ENCODE measurements at regions not wholly inside any gene's neighbourhood (a gene's known extent, or its start where the extent isn't known, plus 50 kb on each side); places are given as distances from the start of the nearest gene placed in this dataset.

DNA sequence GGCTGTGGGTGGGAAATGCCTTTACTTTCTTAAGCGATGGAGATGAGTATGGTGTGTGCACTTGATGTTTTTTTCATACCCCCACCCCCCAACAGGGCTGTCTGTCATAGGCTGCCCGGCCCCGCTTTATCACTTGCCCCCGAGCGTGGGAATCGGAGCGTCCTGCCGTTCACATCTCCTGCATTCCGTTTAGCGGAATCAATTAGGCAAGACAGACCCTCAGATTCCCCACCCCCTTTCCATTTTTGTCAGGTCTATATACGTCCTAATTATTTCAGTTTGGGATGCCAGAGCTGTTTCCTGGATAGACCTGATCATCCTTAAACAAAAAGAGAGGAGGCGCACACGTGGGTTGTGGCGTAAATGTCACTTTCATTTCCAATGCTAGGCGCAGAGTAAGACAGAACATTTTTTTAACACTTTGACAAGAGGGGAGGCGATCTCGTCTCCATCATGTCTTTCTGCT lies 217.2 kb downstream of the MEF2C start:
- Histone ChIP-seq H2BK15ac (ENCODE audit: low read depth, low read length) (no peak overlapping the region), H3K23me2 (ENCODE audit: insufficient read length, low read depth, low read length, poor library complexity, severe bottlenecking) (peaks cover 7% of the 10 kb centered on the region), H3K18ac (ENCODE audit: insufficient read length, low read depth, low read length) (no peak overlapping the region), H3K79me2 (ENCODE audit: insufficient read depth, low read length) (no peaks in the 10 kb centered on the region), H2AFZ (ENCODE audit: low read length) (no peak overlapping the region), H3T11ph (ENCODE audit: low read length) (no peak overlapping the region), H2BK12ac (ENCODE audit: insufficient read length, low read depth, low read length) (no peak overlapping the region), H2BK5ac (ENCODE audit: insufficient read length, low read length) (no peak overlapping the region), H3K4me1 (ENCODE audit: insufficient read depth, low read length) (0 out of 2 replicates have a peak, but pooled peaks cover 5% of the 10 kb centered on the region), H3K4ac (ENCODE audit: low read depth, low read length) (no peak overlapping the region), H3K9me3 (ENCODE audit: control insufficient read depth, low read depth, low read length) (no peaks in the 10 kb centered on the region), H4K5ac (ENCODE audit: insufficient read length, low read depth, low read length) (no peak overlapping the region), H3K27ac (ENCODE audit: insufficient read length, low read depth, low read length) (no peak overlapping the region), H3K56ac (ENCODE audit: insufficient read length, low read depth, low read length) (no peak overlapping the region), H3K14ac (ENCODE audit: insufficient read depth, low read length) (no peak overlapping the region), H2AK5ac (ENCODE audit: insufficient read length, low read length) (no peak overlapping the region), H4K91ac (ENCODE audit: insufficient read length, low read depth, low read length) (no peak overlapping the region), H3K4me2 (ENCODE audit: insufficient read depth, insufficient read length, low read length) (peak overlapping the region; percentile 23), H4K20me1 (ENCODE audit: control insufficient read depth, insufficient read depth, insufficient read length) (no peaks in the 10 kb centered on the region), H3K9ac (ENCODE audit: extremely low read depth, insufficient read length, low read length) (no peak overlapping the region), H2BK20ac (ENCODE audit: low read depth, low read length, poor library complexity, severe bottlenecking) (no peak overlapping the region), H3K79me1 (ENCODE audit: insufficient read depth, low read depth, low read length, poor library complexity, severe bottlenecking) (no peaks in the 10 kb centered on the region), H2BK120ac (ENCODE audit: low read depth, low read length, poor library complexity, severe bottlenecking) (no peak overlapping the region), H3K23ac (ENCODE audit: insufficient read length, low read depth, low read length) (no peak overlapping the region), H3K27me3 (ENCODE audit: insufficient read depth, low read length) (peaks cover 46% of the 10 kb centered on the region), H4K8ac (replicated peaks; ENCODE audit: insufficient read length, low read depth, low read length) (no peak overlapping the region)
- peak; percentile 66 for DNase-seq
- TF ChIP-seq, protein P1, sequence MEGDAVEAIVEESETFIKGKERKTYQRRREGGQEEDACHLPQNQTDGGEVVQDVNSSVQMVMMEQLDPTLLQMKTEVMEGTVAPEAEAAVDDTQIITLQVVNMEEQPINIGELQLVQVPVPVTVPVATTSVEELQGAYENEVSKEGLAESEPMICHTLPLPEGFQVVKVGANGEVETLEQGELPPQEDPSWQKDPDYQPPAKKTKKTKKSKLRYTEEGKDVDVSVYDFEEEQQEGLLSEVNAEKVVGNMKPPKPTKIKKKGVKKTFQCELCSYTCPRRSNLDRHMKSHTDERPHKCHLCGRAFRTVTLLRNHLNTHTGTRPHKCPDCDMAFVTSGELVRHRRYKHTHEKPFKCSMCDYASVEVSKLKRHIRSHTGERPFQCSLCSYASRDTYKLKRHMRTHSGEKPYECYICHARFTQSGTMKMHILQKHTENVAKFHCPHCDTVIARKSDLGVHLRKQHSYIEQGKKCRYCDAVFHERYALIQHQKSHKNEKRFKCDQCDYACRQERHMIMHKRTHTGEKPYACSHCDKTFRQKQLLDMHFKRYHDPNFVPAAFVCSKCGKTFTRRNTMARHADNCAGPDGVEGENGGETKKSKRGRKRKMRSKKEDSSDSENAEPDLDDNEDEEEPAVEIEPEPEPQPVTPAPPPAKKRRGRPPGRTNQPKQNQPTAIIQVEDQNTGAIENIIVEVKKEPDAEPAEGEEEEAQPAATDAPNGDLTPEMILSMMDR (conservative IDR thresholded peaks at IDR 0.05): no peak
- Mint-ChIP-seq H3K27ac (peak overlapping the region in 1 of 3 experiments; percentile 88; a peak in 3 of 7 replicates), H3K9me3 (peaks cover 0 to 3% of the 10 kb centered on the region in 2 experiments; a peak in 3 of 5 replicates), H3K4me3 (peak overlapping the region; percentile 36 to 65), H3K4me1 (peaks cover 66 to 79% of the 10 kb centered on the region in 2 experiments), H3K36me3 (ENCODE audit: insufficient read depth in 1 of 3, low read depth in 3 of 3) (no peaks in the 10 kb centered on the region), H3K27me3 (ENCODE audit: low read depth) (peaks cover 94% of the 10 kb centered on the region)
- no CpG with 5 or more reads among the region's 17 CpGs for WGBS (ENCODE audit: extremely low coverage, insufficient read length, low lambda C conversion rate)
